ENCODE measurements at regions not wholly inside any gene's neighbourhood (a gene's known extent, or its start where the extent isn't known, plus 50 kb on each side); places are given as distances from the start of the nearest gene placed in this dataset.
A peak's percentile ranks its signal among the peaks of the same experiment; 100 is the strongest.
"Not testable (repeated sequence)": the region's sequence is repeated elsewhere in the genome, so short reads cannot be mapped to it uniquely, and the experiment has no call there.

- Histone ChIP-seq H3K4me3 (ENCODE audit: low read depth, low read length) (no peak overlapping the region), H3K36me3 (no peaks in the 10 kb centered on the region), H3K9me3 (no peaks in the 10 kb centered on the region), H3K4me1 (peaks cover 44% of the 10 kb centered on the region), H3K27me3 (no peaks in the 10 kb centered on the region)
- peak; percentile 77 for DNase-seq
- no peak for TF ChIP-seq CTCF (IDR thresholded peaks at IDR 0.05; ENCODE audit: low read depth, low read length)
Observed at GRCh38 chr1:95640746-95641145, 406.7 kb downstream of the RWDD3 start.

- Histone ChIP-seq H3K4me3 (ENCODE audit: low read depth, low read length) (no peak overlapping the region), H3K36me3 (no peaks in the 10 kb centered on the region), H3K9me3 (no peaks in the 10 kb centered on the region), H3K27me3 (no peaks in the 10 kb centered on the region), H3K4me1 (peaks cover 37% of the 10 kb centered on the region)
- no peak for TF ChIP-seq CTCF (IDR thresholded peaks at IDR 0.05; ENCODE audit: low read depth, low read length)
- no peak for DNase-seq
Observed at GRCh38 chr1:95641386-95641785, 407.4 kb downstream of the RWDD3 start.

- TF ChIP-seq CTCF (IDR thresholded peaks at IDR 0.05; ENCODE audit: low read depth, low read length): no peak
Observed at GRCh38 chr1:95642035-95642434, 408.0 kb downstream of the RWDD3 start.

GRCh38 chr1:95643071-95643470 lies 409.1 kb downstream of the RWDD3 start:
- Histone ChIP-seq H3K4me3 (ENCODE audit: low read depth, low read length) (no peak overlapping the region), H3K9me3 (no peaks in the 10 kb centered on the region), H3K27me3 (no peaks in the 10 kb centered on the region)

More at GRCh38 chr1:95642035-95642434, 408.0 kb downstream of the RWDD3 start:
- no peaks in the 10 kb centered on the region for H3K36me3 ChIP-seq
- DNase-seq: no peak
- no peaks in the 10 kb centered on the region for H3K9me3 ChIP-seq
- H3K4me1 ChIP-seq: peaks cover 32% of the 10 kb centered on the region
- H3K27me3 ChIP-seq: no peaks in the 10 kb centered on the region
- H3K4me3 ChIP-seq (ENCODE audit: low read depth, low read length): no peak overlapping the region

GRCh38 chr1:95645126-95645525 lies 411.1 kb downstream of the RWDD3 start:
- not testable (repeated sequence) for H3K4me3 ChIP-seq (ENCODE audit: low read depth, low read length); H3K36me3 ChIP-seq; DNase-seq; H3K9me3 ChIP-seq; H3K27me3 ChIP-seq
- peaks cover 26% of the 10 kb centered on the region for H3K4me1 ChIP-seq

More at GRCh38 chr1:95643071-95643470, 409.1 kb downstream of the RWDD3 start:
- no peaks in the 10 kb centered on the region for H3K36me3 ChIP-seq
- H3K4me1 ChIP-seq: peaks cover 27% of the 10 kb centered on the region
- no peak for TF ChIP-seq CTCF (IDR thresholded peaks at IDR 0.05; ENCODE audit: low read depth, low read length)
- no peak for DNase-seq

GRCh38 chr1:95650631-95651030 lies 416.6 kb downstream of the RWDD3 start:
- Histone ChIP-seq H3K9me3 (no peaks in the 10 kb centered on the region), H3K27me3 (no peaks in the 10 kb centered on the region), H3K4me1 (peaks cover 23% of the 10 kb centered on the region), H3K4me3 (ENCODE audit: low read depth, low read length) (no peak overlapping the region), H3K36me3 (no peaks in the 10 kb centered on the region)
- no peak for TF ChIP-seq CTCF (IDR thresholded peaks at IDR 0.05; ENCODE audit: low read depth, low read length)
- peak; percentile 11 for DNase-seq

GRCh38 chr1:95652423-95652965 lies 418.5 kb downstream of the RWDD3 start:
- no peaks in the 10 kb centered on the region for H3K9me3 ChIP-seq
- DNase-seq: peak; percentile 52
- H3K4me3 ChIP-seq (ENCODE audit: low read depth, low read length): no peak overlapping the region
- no peak for TF ChIP-seq CTCF (IDR thresholded peaks at IDR 0.05; ENCODE audit: low read depth, low read length)
- H3K4me1 ChIP-seq: peaks cover 35% of the 10 kb centered on the region
- no peaks in the 10 kb centered on the region for H3K36me3 ChIP-seq
- H3K27me3 ChIP-seq: no peaks in the 10 kb centered on the region
